WTC11 (cell line): ENCODE measurements at regions not wholly inside any gene's neighbourhood (a gene's known extent, or its start where the extent isn't known, plus 50 kb on each side); places are given as distances from the start of the nearest gene placed in this dataset.
"Not testable (repeated sequence)": the region's sequence is repeated elsewhere in the genome, so short reads cannot be mapped to it uniquely, and the experiment has no call there.

Experiments
- ATAC-seq: fragments of 200-7000 bp; cut with Tn5 transposase; 2 replicates; pipeline ENCODE4 v1.10.0; 2021; ENCODE audit warnings: mild to moderate bottlenecking, moderate library complexity
- CTCF ChIA-PET: fragments of 300-600 bp; sonication (Branson Sonifier 250); formaldehyde crosslinking; loops from one replicate; lab custom pipeline; 2021; ENCODE audit warnings: antibody characterized with exemption; lab: Charles Lee
- POLR2A ChIA-PET: fragments of 350-600 bp; sonication (Branson Sonifier 250); formaldehyde crosslinking; loops from one replicate; lab custom pipeline; 2021; ENCODE audit warnings: antibody characterized with exemption; lab: Charles Lee
- DNase-seq: peaks from one replicate; pipeline ENCODE4 v3.0.0; 2021; ENCODE audit warnings: low spot score
- H3K27ac Mint-ChIP-seq: 2 replicates; pipeline ENCODE4 v1.8.0; 2021; ENCODE audit warnings: mixed read lengths
- H3K27me3 Mint-ChIP-seq: 2 replicates; pipeline ENCODE4 v1.8.0; 2021; ENCODE audit warnings: low read depth, mild to moderate bottlenecking, moderate library complexity, mixed read lengths
- H3K36me3 Mint-ChIP-seq: 2 replicates; pipeline ENCODE4 v1.8.0; 2021; ENCODE audit warnings: mixed read lengths
- H3K4me1 Mint-ChIP-seq: 2 replicates; pipeline ENCODE4 v1.8.0; 2022; ENCODE audit warnings: mixed read lengths
- H3K4me3 Mint-ChIP-seq: 2 replicates; pipeline ENCODE4 v1.8.0; 2021; ENCODE audit warnings: mild to moderate bottlenecking, moderate library complexity, mixed read lengths
- H3K9me3 Mint-ChIP-seq: 2 replicates; pipeline ENCODE4 v1.8.0; 2021; ENCODE audit warnings: mixed read lengths
- E2F4 ChIP-seq: sonication (generic); formaldehyde crosslinking; IDR thresholded peaks from 2 replicates; pipeline ENCODE4 v1.8.1; 2022; ENCODE audit warnings: low read depth, mild to moderate bottlenecking, moderate library complexity, missing genetic modification reagents, borderline replicate concordance
- ELF4 ChIP-seq: sonication (generic); formaldehyde crosslinking; IDR thresholded peaks from 2 replicates; pipeline ENCODE4 v1.8.1; 2022; ENCODE audit warnings: low read depth, mild to moderate bottlenecking, moderate library complexity, missing genetic modification reagents
- EMX1 ChIP-seq: fragments of 250-450 bp; sonication (Bioruptor Pico); IDR thresholded peaks from 2 replicates; pipeline ENCODE4 v1.8.0; 2021; ENCODE audit warnings: mild to moderate bottlenecking
- ETV6 ChIP-seq: sonication (generic); formaldehyde crosslinking; IDR thresholded peaks from 2 replicates; pipeline ENCODE4 v1.8.1; 2022; ENCODE audit warnings: mild to moderate bottlenecking, missing genetic modification reagents
- FOXK1 ChIP-seq: sonication (generic); formaldehyde crosslinking; IDR thresholded peaks from 2 replicates; pipeline ENCODE4 v1.8.0; 2022; ENCODE audit warnings: mild to moderate bottlenecking, moderate library complexity, missing genetic modification reagents
- FOXP1 ChIP-seq: sonication (generic); formaldehyde crosslinking; IDR thresholded peaks from 2 replicates; pipeline ENCODE4 v1.8.0; 2022; ENCODE audit warnings: missing genetic modification reagents, mild to moderate bottlenecking, moderate library complexity, borderline replicate concordance
- GABPB1 ChIP-seq: sonication (generic); formaldehyde crosslinking; IDR thresholded peaks from 2 replicates; pipeline ENCODE4 v1.8.1; 2023; ENCODE audit warnings: mild to moderate bottlenecking, missing genetic modification reagents
- GTF2I ChIP-seq: fragments of 250-450 bp; sonication (Bioruptor Pico); conservative IDR thresholded peaks from 2 replicates; pipeline ENCODE4 v1.4.0; 2021; ENCODE audit warnings: mild to moderate bottlenecking
- HMGXB4 ChIP-seq: sonication (generic); formaldehyde crosslinking; IDR thresholded peaks from 2 replicates; pipeline ENCODE4 v1.8.1; 2023; ENCODE audit warnings: mild to moderate bottlenecking, moderate library complexity, missing genetic modification reagents
- JAZF1 ChIP-seq: fragments of 250-450 bp; sonication (Bioruptor Pico); IDR thresholded peaks from 2 replicates; pipeline ENCODE4 v1.9.0; 2021; ENCODE audit warnings: moderate library complexity, mild to moderate bottlenecking, inconsistent platforms
- KAT7 ChIP-seq: sonication (generic); formaldehyde crosslinking; IDR thresholded peaks from 2 replicates; pipeline ENCODE4 v1.8.1; 2023; ENCODE audit warnings: missing genetic modification reagents, mild to moderate bottlenecking, borderline replicate concordance
- NFYB ChIP-seq: sonication (generic); formaldehyde crosslinking; conservative IDR thresholded peaks from 2 replicates; pipeline ENCODE4 v1.8.0; 2022; ENCODE audit warnings: low read depth, missing genetic modification reagents
- NR1H2 ChIP-seq: sonication (generic); formaldehyde crosslinking; IDR thresholded peaks from 2 replicates; pipeline ENCODE4 v1.9.0; 2021; ENCODE audit warnings: mild to moderate bottlenecking, moderate library complexity, missing genetic modification reagents
- RELA ChIP-seq: sonication (generic); formaldehyde crosslinking; IDR thresholded peaks from 2 replicates; pipeline ENCODE4 v1.8.1; 2022; ENCODE audit warnings: missing genetic modification reagents, mild to moderate bottlenecking, borderline replicate concordance
- SMAD4 ChIP-seq: sonication (generic); formaldehyde crosslinking; IDR thresholded peaks from 2 replicates; pipeline ENCODE4 v1.8.0; 2022; ENCODE audit warnings: mild to moderate bottlenecking, missing genetic modification reagents
- USF1 ChIP-seq: sonication (generic); formaldehyde crosslinking; IDR thresholded peaks from 2 replicates; pipeline ENCODE4 v1.8.0; 2022; ENCODE audit warnings: mild to moderate bottlenecking, missing genetic modification reagents
- ZNF232 ChIP-seq: sonication (generic); formaldehyde crosslinking; IDR thresholded peaks from 2 replicates; pipeline ENCODE4 v1.8.0; 2022; ENCODE audit warnings: mild to moderate bottlenecking, missing genetic modification reagents
- ZNF396 ChIP-seq: fragments of 250-450 bp; sonication (Bioruptor Pico); IDR thresholded peaks from 2 replicates; pipeline ENCODE4 v1.8.0; 2021; ENCODE audit warnings: mild to moderate bottlenecking, moderate library complexity, borderline replicate concordance
- ZNF416 ChIP-seq: fragments of 250-450 bp; sonication (Bioruptor Pico); IDR thresholded peaks from 2 replicates; pipeline ENCODE4 v1.9.0; 2021; ENCODE audit warnings: mild to moderate bottlenecking, inconsistent platforms
- TF ChIP-seq, protein P1 (sequence below): sonication (generic); formaldehyde crosslinking; IDR thresholded peaks from 2 replicates; pipeline ENCODE4 v1.8.1; 2023; ENCODE audit warnings: mild to moderate bottlenecking, missing genetic modification reagents, moderate library complexity
- TF ChIP-seq, protein P2 (sequence below): sonication (generic); formaldehyde crosslinking; conservative IDR thresholded peaks from 2 replicates; pipeline ENCODE4 v1.8.1; 2022; ENCODE audit warnings: mild to moderate bottlenecking, missing genetic modification reagents

DNA sequence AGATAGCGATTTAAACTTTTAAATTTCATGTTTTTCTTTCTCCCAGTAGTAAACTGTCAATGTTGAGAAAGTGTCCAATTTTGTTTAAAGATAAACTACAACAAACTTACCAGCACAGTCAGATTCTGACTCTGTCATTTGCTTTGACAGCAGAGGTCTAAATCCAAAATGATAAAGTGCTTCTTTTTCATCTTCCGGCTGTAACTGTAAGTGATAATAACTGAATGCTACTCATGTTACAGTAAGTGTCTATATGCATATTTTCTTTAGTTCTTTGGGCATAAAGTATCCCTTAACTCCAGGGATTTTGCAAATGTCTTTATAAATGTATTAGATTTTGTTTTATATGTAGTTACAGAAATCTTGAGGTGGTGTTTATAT lies 610.4 kb downstream of the RFPL4B start:
- DNase-seq, result no peak
- Mint-ChIP-seq H3K36me3 (peaks cover 5% of the 10 kb centered on the region; the same call in 1 of the 2 replicates), H3K27me3 (no peaks in the 10 kb centered on the region), H3K4me3 (no peak overlapping the region), H3K27ac (no peak overlapping the region), H3K4me1 (no peaks in the 10 kb centered on the region), H3K9me3 (peaks cover 24% of the 10 kb centered on the region)
- ChIA-PET CTCF (no interaction called here), POLR2A (no interaction called here)
- TF ChIP-seq NR1H2 (CRISPR knock-in tag) (no peak), GTF2I (no peak), FOXP1 (no peak), USF1 (CRISPR knock-in tag) (no peak), NFYB (CRISPR knock-in tag) (no peak), ZNF232 (CRISPR knock-in tag) (no peak), KAT7 (CRISPR knock-in tag) (no peak)
- no peak for ATAC-seq

- H3K27ac Mint-ChIP-seq, H3K27me3 Mint-ChIP-seq, DNase-seq, H3K4me3 Mint-ChIP-seq, H3K4me1 Mint-ChIP-seq, CTCF ChIA-PET, ATAC-seq, POLR2A ChIA-PET, H3K36me3 Mint-ChIP-seq: not testable (repeated sequence)
- H3K9me3 Mint-ChIP-seq, result peaks cover 20% of the 10 kb centered on the region
These were observed 613.0 kb downstream of the RFPL4B start for GRCh38 chr6:112960130-112960529.

- ATAC-seq, result no peak
- ChIA-PET POLR2A (no interaction called here), CTCF (no interaction called here)
- TF ChIP-seq GABPB1 (CRISPR knock-in tag) (no peak), RELA (no peak), FOXK1 (CRISPR knock-in tag) (no peak), KAT7 (CRISPR knock-in tag) (no peak), ETV6 (CRISPR knock-in tag) (no peak), JAZF1 (CRISPR knock-in tag) (no peak)
- TF ChIP-seq, protein P1, sequence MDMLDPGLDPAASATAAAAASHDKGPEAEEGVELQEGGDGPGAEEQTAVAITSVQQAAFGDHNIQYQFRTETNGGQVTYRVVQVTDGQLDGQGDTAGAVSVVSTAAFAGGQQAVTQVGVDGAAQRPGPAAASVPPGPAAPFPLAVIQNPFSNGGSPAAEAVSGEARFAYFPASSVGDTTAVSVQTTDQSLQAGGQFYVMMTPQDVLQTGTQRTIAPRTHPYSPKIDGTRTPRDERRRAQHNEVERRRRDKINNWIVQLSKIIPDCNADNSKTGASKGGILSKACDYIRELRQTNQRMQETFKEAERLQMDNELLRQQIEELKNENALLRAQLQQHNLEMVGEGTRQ (CRISPR knock-in tag), result no peak
- Mint-ChIP-seq H3K9me3 (peaks cover 38% of the 10 kb centered on the region), H3K27me3 (no peaks in the 10 kb centered on the region), H3K4me1 (no peaks in the 10 kb centered on the region), H3K27ac (no peak overlapping the region), H3K36me3 (peaks cover 23% of the 10 kb centered on the region), H3K4me3 (no peak overlapping the region)
- no peak for DNase-seq
These were observed 620.8 kb downstream of the RFPL4B start for GRCh38 chr6:112967974-112968373.

GRCh38 chr6:112971651-112972050 lies 624.5 kb downstream of the RFPL4B start:
- DNase-seq, result no peak

GRCh38 chr6:112974931-112975330 lies 627.8 kb downstream of the RFPL4B start:
- H3K27me3 Mint-ChIP-seq, DNase-seq, H3K4me1 Mint-ChIP-seq, H3K36me3 Mint-ChIP-seq, H3K4me3 Mint-ChIP-seq, POLR2A ChIA-PET, H3K27ac Mint-ChIP-seq, CTCF ChIA-PET, ATAC-seq: not testable (repeated sequence)
- H3K9me3 Mint-ChIP-seq, result peaks cover 32% of the 10 kb centered on the region

More at GRCh38 chr6:112971651-112972050, 624.5 kb downstream of the RFPL4B start:
- Mint-ChIP-seq H3K36me3 (peaks cover 31% of the 10 kb centered on the region), H3K4me1 (no peaks in the 10 kb centered on the region), H3K27me3 (no peaks in the 10 kb centered on the region), H3K9me3 (peaks cover 55% of the 10 kb centered on the region), H3K27ac (no peak overlapping the region), H3K4me3 (no peak overlapping the region)
- TF ChIP-seq EMX1 (CRISPR knock-in tag) (no peak), JAZF1 (CRISPR knock-in tag) (no peak), ZNF416 (CRISPR knock-in tag) (no peak), HMGXB4 (no peak), ELF4 (CRISPR knock-in tag) (no peak), ETV6 (CRISPR knock-in tag) (no peak), SMAD4 (CRISPR knock-in tag) (no peak), NFYB (CRISPR knock-in tag) (no peak), E2F4 (no peak), ZNF396 (CRISPR knock-in tag) (no peak), KAT7 (CRISPR knock-in tag) (no peak)
- TF ChIP-seq, protein P1 (CRISPR knock-in tag), result no peak
- TF ChIP-seq, protein P2, sequence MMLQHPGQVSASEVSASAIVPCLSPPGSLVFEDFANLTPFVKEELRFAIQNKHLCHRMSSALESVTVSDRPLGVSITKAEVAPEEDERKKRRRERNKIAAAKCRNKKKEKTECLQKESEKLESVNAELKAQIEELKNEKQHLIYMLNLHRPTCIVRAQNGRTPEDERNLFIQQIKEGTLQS (CRISPR knock-in tag), result no peak
- ChIA-PET POLR2A (no interaction called here), CTCF (no interaction called here)
- no peak for ATAC-seq
